Fibroblast of villous mesenchyme (primary cell): ENCODE measurements at regions not wholly inside any gene's neighbourhood (a gene's known extent, or its start where the extent isn't known, plus 50 kb on each side); places are given as distances from the start of the nearest gene placed in this dataset.

ENCODE experiments used
- DNase-seq: peaks from one replicate; pipeline ENCODE4 v3.0.0-alpha.2; 2010; ENCODE audit warnings: low read depth
- H3K4me3 ChIP-seq: 2 replicates; pipeline ENCODE4 v1.5.1; 2011; ENCODE audit warnings: low read depth, mild to moderate bottlenecking, low read length
- CTCF ChIP-seq: IDR thresholded peaks from 2 replicates; pipeline ENCODE4 v1.5.1; 2012; ENCODE audit warnings: low read depth, mild to moderate bottlenecking, low read length; ENCODE audit not compliant: insufficient read depth

- TF ChIP-seq CTCF: no peak
- H3K4me3 ChIP-seq: no peak overlapping the region
- peak; percentile 23 for DNase-seq
These were observed 270.9 kb downstream of the CYP26B1 start for GRCh38 chr2:71876542-71877451.

GRCh38 chr2:71872466-71873051, 275.1 kb downstream of the CYP26B1 start:
- TF ChIP-seq CTCF: no peak
- DNase-seq: no peak
- no peak overlapping the region for H3K4me3 ChIP-seq

GRCh38 chr2:71865391-71865965, 282.2 kb downstream of the CYP26B1 start:
- no peak overlapping the region for H3K4me3 ChIP-seq
- no peak for DNase-seq
- no peak for TF ChIP-seq CTCF

GRCh38 chr2:71864085-71864484, 283.6 kb downstream of the CYP26B1 start:
- TF ChIP-seq CTCF: no peak
- H3K4me3 ChIP-seq: no peak overlapping the region
- no peak for DNase-seq

GRCh38 chr2:71863396-71863795, 284.3 kb downstream of the CYP26B1 start:
- peak; percentile 52 for DNase-seq
- TF ChIP-seq CTCF: no peak
- H3K4me3 ChIP-seq: no peak overlapping the region

- no peak for TF ChIP-seq CTCF
- no peak overlapping the region for H3K4me3 ChIP-seq
- no peak for DNase-seq
These were observed 284.7 kb downstream of the CYP26B1 start for GRCh38 chr2:71862921-71863320.
